ENCODE measurements at regions not wholly inside any gene's neighbourhood (a gene's known extent, or its start where the extent isn't known, plus 50 kb on each side); places are given as distances from the start of the nearest gene placed in this dataset.

GRCh38 chr2:66834859-66835258, 399.9 kb downstream of the MEIS1 start:
- Mint-ChIP-seq H3K4me3 (no peak overlapping the region), H3K27me3 (ENCODE audit: low read depth) (peaks cover 1% of the 10 kb centered on the region), H3K4me1 (no peaks in the 10 kb centered on the region; a peak in 1 of 4 replicates), H3K36me3 (ENCODE audit: insufficient read depth in 1 of 3, low read depth in 3 of 3) (no peaks in the 10 kb centered on the region), H3K27ac (no peak overlapping the region), H3K9me3 (no peaks in the 10 kb centered on the region)
- Histone ChIP-seq H2BK5ac (ENCODE audit: insufficient read length, low read length) (no peak overlapping the region), H3K27ac (ENCODE audit: insufficient read length, low read depth, low read length) (no peak overlapping the region), H3K23me2 (ENCODE audit: insufficient read length, low read depth, low read length, poor library complexity, severe bottlenecking) (no peaks in the 10 kb centered on the region), H3K4ac (ENCODE audit: low read depth, low read length) (no peak overlapping the region), H3K79me1 (ENCODE audit: insufficient read depth, low read depth, low read length, poor library complexity, severe bottlenecking) (no peaks in the 10 kb centered on the region), H3K14ac (ENCODE audit: insufficient read depth, low read length) (no peak overlapping the region), H4K5ac (ENCODE audit: insufficient read length, low read depth, low read length) (no peak overlapping the region), H2BK20ac (ENCODE audit: low read depth, low read length, poor library complexity, severe bottlenecking) (no peak overlapping the region), H2AFZ (ENCODE audit: low read length) (no peak overlapping the region), H3K79me2 (ENCODE audit: insufficient read depth, low read length) (no peaks in the 10 kb centered on the region), H2BK12ac (ENCODE audit: insufficient read length, low read depth, low read length) (no peak overlapping the region), H2BK120ac (ENCODE audit: low read depth, low read length, poor library complexity, severe bottlenecking) (no peak overlapping the region), H4K91ac (ENCODE audit: insufficient read length, low read depth, low read length) (no peak overlapping the region), H3K56ac (ENCODE audit: insufficient read length, low read depth, low read length) (no peak overlapping the region), H3K27me3 (ENCODE audit: insufficient read depth, low read length) (no peaks in the 10 kb centered on the region), H3K4me1 (ENCODE audit: insufficient read depth, low read length) (no peaks in the 10 kb centered on the region), H3K18ac (ENCODE audit: insufficient read length, low read depth, low read length) (no peak overlapping the region), H3K23ac (ENCODE audit: insufficient read length, low read depth, low read length) (no peak overlapping the region), H4K8ac (replicated peaks; ENCODE audit: insufficient read length, low read depth, low read length) (no peak overlapping the region), H2AK5ac (ENCODE audit: insufficient read length, low read length) (no peak overlapping the region), H2BK15ac (ENCODE audit: low read depth, low read length) (no peak overlapping the region), H3T11ph (ENCODE audit: low read length) (no peak overlapping the region), H3K9me3 (ENCODE audit: control insufficient read depth, low read depth, low read length) (no peaks in the 10 kb centered on the region), H3K9ac (ENCODE audit: extremely low read depth, insufficient read length, low read length) (no peak overlapping the region), H3K4me2 (ENCODE audit: insufficient read depth, insufficient read length, low read length) (no peak overlapping the region), H4K20me1 (ENCODE audit: control insufficient read depth, insufficient read depth, insufficient read length) (no peaks in the 10 kb centered on the region)
- TF ChIP-seq CTCF (conservative IDR thresholded peaks at IDR 0.05), result no peak
- DNase-seq, result no peak
- WGBS (ENCODE audit: extremely low coverage, insufficient read length, low lambda C conversion rate), result no CpG with 5 or more reads among the region's 4 CpGs

All from H9 (cell line).